ENCODE measurements at regions not wholly inside any gene's neighbourhood (a gene's known extent, or its start where the extent isn't known, plus 50 kb on each side); places are given as distances from the start of the nearest gene placed in this dataset.

GRCh38 chr9:82104252-82104651, 115.7 kb downstream of the SPATA31D1 start:
- H3K4me1 Mint-ChIP-seq (ENCODE audit: low read depth): no peaks in the 10 kb centered on the region
- H3K9me3 Mint-ChIP-seq: peaks cover 38% of the 10 kb centered on the region
- H3K36me3 Mint-ChIP-seq (ENCODE audit: low read depth): no peaks in the 10 kb centered on the region
- H3K27me3 Mint-ChIP-seq: no peaks in the 10 kb centered on the region
- intact Hi-C loops (cut with micrococcal nuclease): no loop called here
- H3K27ac Mint-ChIP-seq: no peak overlapping the region
- H3K4me3 Mint-ChIP-seq: no peak overlapping the region

DNA sequence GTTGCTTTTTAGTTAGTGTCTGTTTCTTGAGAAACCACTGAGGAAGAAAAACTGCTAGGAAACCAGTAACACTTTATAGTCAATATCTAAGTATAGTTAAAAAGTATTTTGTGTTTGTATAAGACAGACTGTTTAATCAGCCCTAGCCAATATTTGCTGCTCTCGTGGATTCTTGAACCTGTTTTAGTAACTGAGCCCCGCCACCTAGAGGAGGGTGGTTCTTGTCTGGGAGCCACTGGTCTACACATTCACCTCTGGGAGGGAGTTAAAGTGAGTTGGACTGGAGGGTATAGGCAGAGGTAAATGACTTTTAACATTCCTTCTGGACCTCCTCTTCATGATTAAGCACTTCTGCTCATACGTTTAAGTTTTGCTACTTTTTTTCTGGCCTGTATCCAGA, 117.2 kb downstream of the SPATA31D1 start:
- H3K4me1 Mint-ChIP-seq (ENCODE audit: low read depth): no peaks in the 10 kb centered on the region
- H3K9me3 Mint-ChIP-seq: peaks cover 24% of the 10 kb centered on the region
- no peak overlapping the region for H3K27ac Mint-ChIP-seq
- no peaks in the 10 kb centered on the region for H3K36me3 Mint-ChIP-seq (ENCODE audit: low read depth)
- H3K4me3 Mint-ChIP-seq: no peak overlapping the region
- intact Hi-C loops (cut with micrococcal nuclease): no loop called here
- H3K27me3 Mint-ChIP-seq: no peaks in the 10 kb centered on the region

DNA sequence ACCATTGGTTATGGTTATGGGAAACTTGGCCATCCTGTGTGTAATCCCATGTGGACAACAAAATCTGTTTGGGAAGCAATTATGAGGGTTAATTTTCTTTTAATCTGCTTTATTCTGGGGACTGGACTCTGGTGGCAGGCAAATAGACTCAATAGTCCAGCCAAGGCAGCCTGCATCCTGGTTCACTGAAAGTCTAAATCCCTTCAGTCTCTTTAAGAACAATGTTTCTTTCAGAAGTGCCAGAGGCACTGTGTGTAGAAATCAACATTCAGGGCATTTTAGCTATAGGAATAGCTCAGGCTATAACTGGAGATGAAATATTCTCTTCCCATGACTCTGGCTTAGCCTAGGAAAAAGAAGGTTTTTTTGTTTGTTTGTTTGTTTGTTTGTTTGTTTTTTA, 118.0 kb downstream of the SPATA31D1 start:
- no peaks in the 10 kb centered on the region for H3K4me1 Mint-ChIP-seq (ENCODE audit: low read depth)
- no peaks in the 10 kb centered on the region for H3K36me3 Mint-ChIP-seq (ENCODE audit: low read depth)
- H3K27ac Mint-ChIP-seq: no peak overlapping the region
- H3K9me3 Mint-ChIP-seq: peaks cover 16% of the 10 kb centered on the region
- H3K4me3 Mint-ChIP-seq: no peak overlapping the region
- no peaks in the 10 kb centered on the region for H3K27me3 Mint-ChIP-seq
- intact Hi-C loops (cut with micrococcal nuclease): no loop called here

- no peaks in the 10 kb centered on the region for H3K4me1 Mint-ChIP-seq (ENCODE audit: low read depth)
- no peak overlapping the region for H3K27ac Mint-ChIP-seq
- H3K4me3 Mint-ChIP-seq: no peak overlapping the region
- H3K9me3 Mint-ChIP-seq: no peaks in the 10 kb centered on the region
- intact Hi-C loops (cut with micrococcal nuclease): no loop called here
- no peaks in the 10 kb centered on the region for H3K36me3 Mint-ChIP-seq (ENCODE audit: low read depth)
- no peaks in the 10 kb centered on the region for H3K27me3 Mint-ChIP-seq
These were observed 119.9 kb downstream of the SPATA31D1 start for GRCh38 chr9:82108474-82108873.

- intact Hi-C loops (cut with micrococcal nuclease): no loop called here
- Mint-ChIP-seq H3K27me3 (no peaks in the 10 kb centered on the region), H3K36me3 (ENCODE audit: low read depth) (no peaks in the 10 kb centered on the region), H3K4me3 (no peak overlapping the region), H3K27ac (no peak overlapping the region), H3K4me1 (ENCODE audit: low read depth) (no peaks in the 10 kb centered on the region), H3K9me3 (no peaks in the 10 kb centered on the region)
These were observed 120.4 kb downstream of the SPATA31D1 start for GRCh38 chr9:82108941-82109340.

- H3K4me1 Mint-ChIP-seq (ENCODE audit: low read depth): no peaks in the 10 kb centered on the region
These were observed 121.1 kb downstream of the SPATA31D1 start for GRCh38 chr9:82109626-82110025.

GRCh38 chr9:82110881-82111280, 122.3 kb downstream of the SPATA31D1 start:
- Mint-ChIP-seq H3K4me3 (no peak overlapping the region), H3K4me1 (ENCODE audit: low read depth) (peaks cover 5% of the 10 kb centered on the region), H3K9me3 (no peaks in the 10 kb centered on the region), H3K27me3 (no peaks in the 10 kb centered on the region), H3K27ac (no peak overlapping the region), H3K36me3 (ENCODE audit: low read depth) (no peaks in the 10 kb centered on the region)
- intact Hi-C loops (cut with micrococcal nuclease): no loop called here

More at GRCh38 chr9:82109626-82110025, 121.1 kb downstream of the SPATA31D1 start:
- H3K27me3 Mint-ChIP-seq: no peaks in the 10 kb centered on the region
- H3K4me3 Mint-ChIP-seq: no peak overlapping the region
- intact Hi-C loops (cut with micrococcal nuclease): no loop called here
- no peak overlapping the region for H3K27ac Mint-ChIP-seq
- H3K36me3 Mint-ChIP-seq (ENCODE audit: low read depth): no peaks in the 10 kb centered on the region
- H3K9me3 Mint-ChIP-seq: no peaks in the 10 kb centered on the region

GRCh38 chr9:82115331-82115730, 126.8 kb downstream of the SPATA31D1 start:
- Mint-ChIP-seq H3K27me3 (no peaks in the 10 kb centered on the region), H3K27ac (no peak overlapping the region), H3K4me3 (no peak overlapping the region), H3K4me1 (ENCODE audit: low read depth) (peaks cover 8% of the 10 kb centered on the region), H3K36me3 (ENCODE audit: low read depth) (no peaks in the 10 kb centered on the region), H3K9me3 (no peaks in the 10 kb centered on the region)
- intact Hi-C loops (cut with micrococcal nuclease): no loop called here

DNA sequence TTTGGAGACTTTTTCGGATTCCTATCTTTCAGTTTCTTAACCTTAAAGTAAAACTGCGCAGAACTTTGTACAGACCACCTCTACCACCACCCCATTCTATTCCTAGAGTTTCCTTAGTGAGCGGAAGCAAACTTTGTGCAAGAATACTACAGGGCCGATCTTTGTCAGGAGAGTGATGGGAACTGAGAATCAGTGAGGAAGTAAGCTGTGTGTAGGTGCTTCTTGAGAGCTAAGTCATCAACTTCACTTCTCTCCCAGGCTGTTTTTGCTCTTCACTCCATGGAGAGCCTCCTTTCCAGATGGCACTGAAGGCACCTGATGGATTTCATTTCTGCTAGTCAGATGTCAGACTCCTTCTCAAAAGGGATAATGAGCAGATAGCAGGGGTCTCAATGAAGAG, 127.3 kb downstream of the SPATA31D1 start:
- Mint-ChIP-seq H3K9me3 (no peaks in the 10 kb centered on the region), H3K4me3 (no peak overlapping the region), H3K27ac (no peak overlapping the region), H3K27me3 (no peaks in the 10 kb centered on the region), H3K36me3 (ENCODE audit: low read depth) (no peaks in the 10 kb centered on the region), H3K4me1 (ENCODE audit: low read depth) (peaks cover 8% of the 10 kb centered on the region)
- intact Hi-C loops (cut with micrococcal nuclease): no loop called here

- Mint-ChIP-seq H3K27ac (no peak overlapping the region), H3K9me3 (no peaks in the 10 kb centered on the region), H3K4me1 (ENCODE audit: low read depth) (peaks cover 8% of the 10 kb centered on the region), H3K27me3 (no peaks in the 10 kb centered on the region), H3K4me3 (no peak overlapping the region), H3K36me3 (ENCODE audit: low read depth) (no peaks in the 10 kb centered on the region)
- intact Hi-C loops (cut with micrococcal nuclease): no loop called here
These were observed 128.0 kb downstream of the SPATA31D1 start for GRCh38 chr9:82116556-82116955.

GRCh38 chr9:82117026-82117811, 128.6 kb downstream of the SPATA31D1 start:
- no peaks in the 10 kb centered on the region for H3K9me3 Mint-ChIP-seq
- no peak overlapping the region for H3K27ac Mint-ChIP-seq
- no peak overlapping the region for H3K4me3 Mint-ChIP-seq
- peaks cover 8% of the 10 kb centered on the region for H3K4me1 Mint-ChIP-seq (ENCODE audit: low read depth)
- H3K27me3 Mint-ChIP-seq: no peaks in the 10 kb centered on the region
- intact Hi-C loops (cut with micrococcal nuclease): no loop called here
- no peaks in the 10 kb centered on the region for H3K36me3 Mint-ChIP-seq (ENCODE audit: low read depth)

DNA sequence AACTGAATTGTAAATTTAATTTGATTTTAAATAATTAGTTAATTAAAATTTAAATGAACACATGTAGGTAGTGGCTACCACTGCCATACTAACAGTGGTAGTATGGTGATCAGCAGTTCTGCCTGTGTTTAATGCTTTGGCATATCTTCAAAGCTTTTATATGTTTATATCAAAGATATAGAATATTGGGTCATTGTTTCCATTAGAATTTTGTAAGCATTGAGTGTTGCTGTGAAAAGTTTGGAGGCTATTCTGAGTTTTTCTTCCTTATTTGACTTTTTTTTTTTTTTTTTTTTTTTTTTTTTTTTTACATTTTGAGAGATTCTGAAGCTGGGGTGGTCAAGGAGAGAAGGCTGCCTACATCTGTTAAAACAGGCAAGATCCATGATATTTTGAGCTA, 134.2 kb downstream of the SPATA31D1 start:
- Mint-ChIP-seq H3K9me3 (no peaks in the 10 kb centered on the region), H3K27me3 (no peaks in the 10 kb centered on the region), H3K4me1 (ENCODE audit: low read depth) (no peaks in the 10 kb centered on the region), H3K27ac (no peak overlapping the region), H3K4me3 (no peak overlapping the region), H3K36me3 (ENCODE audit: low read depth) (no peaks in the 10 kb centered on the region)
- intact Hi-C loops (cut with micrococcal nuclease): no loop called here

GRCh38 chr9:82124090-82124489, 135.5 kb downstream of the SPATA31D1 start:
- intact Hi-C loops (cut with micrococcal nuclease): no loop called here
- H3K4me3 Mint-ChIP-seq: no peak overlapping the region
- no peaks in the 10 kb centered on the region for H3K36me3 Mint-ChIP-seq (ENCODE audit: low read depth)
- peaks cover 5% of the 10 kb centered on the region for H3K4me1 Mint-ChIP-seq (ENCODE audit: low read depth)
- H3K27me3 Mint-ChIP-seq: no peaks in the 10 kb centered on the region
- no peaks in the 10 kb centered on the region for H3K9me3 Mint-ChIP-seq
- H3K27ac Mint-ChIP-seq: no peak overlapping the region

- peaks cover 5% of the 10 kb centered on the region for H3K4me1 Mint-ChIP-seq (ENCODE audit: low read depth)
- intact Hi-C loops (cut with micrococcal nuclease): no loop called here
- no peaks in the 10 kb centered on the region for H3K27me3 Mint-ChIP-seq
- no peaks in the 10 kb centered on the region for H3K9me3 Mint-ChIP-seq
- no peak overlapping the region for H3K4me3 Mint-ChIP-seq
- H3K36me3 Mint-ChIP-seq (ENCODE audit: low read depth): no peaks in the 10 kb centered on the region
- no peak overlapping the region for H3K27ac Mint-ChIP-seq
These were observed 137.7 kb downstream of the SPATA31D1 start for GRCh38 chr9:82126256-82126655.

DNA sequence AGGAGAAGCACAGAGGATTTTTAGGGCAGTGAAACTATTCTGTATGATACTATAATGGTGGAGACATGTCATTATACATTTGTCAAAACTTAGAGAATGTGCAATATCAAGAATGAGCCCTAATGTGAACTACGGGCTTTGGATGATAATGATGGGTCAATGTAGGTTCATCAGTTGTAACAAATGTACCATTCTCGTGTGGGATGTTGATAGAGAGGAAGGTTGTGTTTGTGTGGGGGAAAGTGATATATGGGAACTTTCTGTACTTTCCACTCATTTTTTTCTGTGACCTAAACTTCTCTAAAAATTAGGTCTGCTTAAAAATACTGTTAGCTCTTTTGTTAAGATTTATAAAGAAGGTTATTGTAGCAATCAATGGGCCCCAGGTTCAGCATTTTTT, 138.9 kb downstream of the SPATA31D1 start:
- H3K4me1 Mint-ChIP-seq (ENCODE audit: low read depth): peaks cover 5% of the 10 kb centered on the region
- no peaks in the 10 kb centered on the region for H3K9me3 Mint-ChIP-seq
- intact Hi-C loops (cut with micrococcal nuclease): no loop called here
- no peaks in the 10 kb centered on the region for H3K36me3 Mint-ChIP-seq (ENCODE audit: low read depth)
- no peak overlapping the region for H3K4me3 Mint-ChIP-seq
- H3K27ac Mint-ChIP-seq: no peak overlapping the region
- H3K27me3 Mint-ChIP-seq: no peaks in the 10 kb centered on the region

All from dendritic cell treated with granulocyte-macrophage colony-stimulating factor and Interleukin-4, amounts not matched to agents 40 ng/mL and 50 ng/mL, for 4 days (primary cell).